Neural cell (in vitro differentiated cells): ENCODE measurements at regions not wholly inside any gene's neighbourhood (a gene's known extent, or its start where the extent isn't known, plus 50 kb on each side); places are given as distances from the start of the nearest gene placed in this dataset.

Source experiments
- H2AFZ ChIP-seq: fragments of 200-600, 300-800 bp; sonication (generic), shearing (Covaris generic); 2 replicates; pipeline ENCODE4 v1.6.0; 2014; ENCODE audit warnings: low read depth, mild to moderate bottlenecking, antibody characterized with exemption, low read length, moderate library complexity
- H3F3A ChIP-seq: fragments of 200-600 bp; shearing (Covaris generic); 2 replicates; pipeline ENCODE4 v1.6.1; 2016; ENCODE audit warnings: mild to moderate bottlenecking, moderate library complexity, mixed read lengths, antibody characterized with exemption, low read length; ENCODE audit not compliant: insufficient read depth, poor library complexity, severe bottlenecking
- H3K27ac ChIP-seq: fragments of 200-600, 300-800 bp; sonication (generic), shearing (Covaris generic); 2 replicates; pipeline ENCODE4 v1.5.1; 2014; ENCODE audit warnings: mild to moderate bottlenecking, low read length, moderate library complexity
- H3K27me3 ChIP-seq: fragments of 300-800, 200-600 bp; sonication (generic), shearing (Covaris generic); 2 replicates; pipeline ENCODE4 v1.6.0; 2014; ENCODE audit warnings: mild to moderate bottlenecking, low read depth, low read length, moderate library complexity; ENCODE audit not compliant: insufficient read depth
- H3K36me3 ChIP-seq: fragments of 300-800, 200-600 bp; sonication (generic), shearing (Covaris generic); 2 replicates; pipeline ENCODE4 v1.5.1; 2014; ENCODE audit warnings: mild to moderate bottlenecking, antibody characterized with exemption, low read length, moderate library complexity; ENCODE audit not compliant: insufficient read depth
- H3K4me2 ChIP-seq: fragments of 300-800, 200-600 bp; sonication (generic), shearing (Covaris generic); 2 replicates; pipeline ENCODE4 v1.6.0; 2014; ENCODE audit warnings: mild to moderate bottlenecking, low read length
- H3K4me3 ChIP-seq: fragments of 300-800, 200-600 bp; sonication (generic), shearing (Covaris generic); 2 replicates; pipeline ENCODE4 v1.5.1; 2014; ENCODE audit warnings: mild to moderate bottlenecking, low read length, moderate library complexity
- H3K79me2 ChIP-seq: fragments of 200-600 bp; shearing (Covaris generic); replicated peaks from 2 replicates; pipeline ENCODE4 v1.6.0; 2014; ENCODE audit warnings: mild to moderate bottlenecking, low read length, moderate library complexity; ENCODE audit not compliant: insufficient read depth
- H3K9ac ChIP-seq: fragments of 300-800, 200-600 bp; sonication (generic), shearing (Covaris generic); 2 replicates; pipeline ENCODE4 v1.6.1; 2016; ENCODE audit warnings: mild to moderate bottlenecking, low read length, mixed read lengths
- H3K9me2 ChIP-seq: fragments of 200-600 bp; shearing (Covaris generic); 2 replicates; pipeline ENCODE4 v1.6.1; 2016; ENCODE audit warnings: mild to moderate bottlenecking, low read length, mixed read lengths; ENCODE audit not compliant: insufficient read depth
- H3K9me3 ChIP-seq: fragments of 200-600, 300-800 bp; sonication (generic), shearing (Covaris generic); 2 replicates; pipeline ENCODE4 v1.6.1; 2016; ENCODE audit warnings: mild to moderate bottlenecking, mixed run types, low read length, moderate library complexity, mixed read lengths
- H4K20me1 ChIP-seq: fragments of 200-600 bp; shearing (Covaris generic); 2 replicates; pipeline ENCODE4 v1.6.1; 2016; ENCODE audit warnings: mild to moderate bottlenecking, mixed run types; ENCODE audit not compliant: insufficient read depth
- CTCF ChIP-seq: fragments of 450-650 bp; IDR thresholded peaks from 2 replicates; pipeline ENCODE4 v1.5.1; 2014; ENCODE audit warnings: antibody characterized with exemption, mild to moderate bottlenecking, moderate library complexity; ENCODE audit not compliant: poor library complexity, severe bottlenecking
- EP300 ChIP-seq: fragments of 450-650 bp; conservative IDR thresholded peaks from 2 replicates; pipeline ENCODE4 v1.6.1; 2014; ENCODE audit warnings: antibody characterized with exemption, mild to moderate bottlenecking, moderate library complexity; ENCODE audit not compliant: poor library complexity, severe bottlenecking
- EZH2 ChIP-seq: fragments of 200-600, 300-800 bp; shearing (Covaris generic), sonication (generic); IDR thresholded peaks from 2 replicates; pipeline ENCODE4 v1.6.1; 2014; ENCODE audit warnings: antibody characterized with exemption, low read length, borderline replicate concordance, mild to moderate bottlenecking; ENCODE audit not compliant: insufficient read depth, poor library complexity, severe bottlenecking
- MXI1 ChIP-seq: fragments of 450-650 bp; conservative IDR thresholded peaks from 2 replicates; pipeline ENCODE4 v1.6.1; 2014; ENCODE audit warnings: antibody characterized with exemption, mild to moderate bottlenecking; ENCODE audit not compliant: poor library complexity, severe bottlenecking
- POLR2AphosphoS5 ChIP-seq: IDR thresholded peaks from 2 replicates; pipeline ENCODE4 v1.6.1; 2012
- RAD21 ChIP-seq: fragments of 450-650 bp; conservative IDR thresholded peaks from 2 replicates; pipeline ENCODE4 v1.6.1; 2014; ENCODE audit warnings: antibody characterized with exemption, mild to moderate bottlenecking, moderate library complexity
- REST ChIP-seq: IDR thresholded peaks from 2 replicates; pipeline ENCODE4 v1.6.1; 2012; ENCODE audit warnings: borderline replicate concordance
- SMC3 ChIP-seq: fragments of 450-650 bp; conservative IDR thresholded peaks from 2 replicates; pipeline ENCODE4 v1.6.1; 2014; ENCODE audit warnings: antibody characterized with exemption, mild to moderate bottlenecking, moderate library complexity; ENCODE audit not compliant: poor library complexity
- TAF1 ChIP-seq: IDR thresholded peaks from 2 replicates; pipeline ENCODE4 v1.6.1; 2012; ENCODE audit warnings: low read depth

- no peak overlapping the region for H3K4me3 ChIP-seq
- H4K20me1 ChIP-seq, result no peaks in the 10 kb centered on the region
- no peaks in the 10 kb centered on the region for H3K27me3 ChIP-seq
- H3K4me2 ChIP-seq, result no peak overlapping the region
- TF ChIP-seq CTCF, result peak; percentile 85
- no peak for TF ChIP-seq POLR2AphosphoS5
- TF ChIP-seq RAD21, result peak; percentile 86
- peak; percentile 90 for TF ChIP-seq SMC3
- no peak for TF ChIP-seq REST
- no peak for TF ChIP-seq EZH2
- TF ChIP-seq EP300, result no peak
- no peak for TF ChIP-seq MXI1
- no peak for TF ChIP-seq TAF1
- no peaks in the 10 kb centered on the region for H3K9me2 ChIP-seq
- H3K9ac ChIP-seq, result no peak overlapping the region
- no peaks in the 10 kb centered on the region for H3K36me3 ChIP-seq
- no peak overlapping the region for H2AFZ ChIP-seq
- H3K27ac ChIP-seq, result no peak overlapping the region
- no peaks in the 10 kb centered on the region for H3K79me2 ChIP-seq
- H3F3A ChIP-seq, result no peaks in the 10 kb centered on the region
- H3K9me3 ChIP-seq, result no peaks in the 10 kb centered on the region
Measured at GRCh38 chr7:31443457-31443856, 70.4 kb upstream of the ITPRID1 start.

- Histone ChIP-seq H3F3A (no peaks in the 10 kb centered on the region), H3K9me2 (no peaks in the 10 kb centered on the region), H3K9me3 (no peaks in the 10 kb centered on the region), H3K4me3 (no peak overlapping the region), H3K27ac (no peak overlapping the region), H4K20me1 (no peaks in the 10 kb centered on the region), H3K79me2 (no peaks in the 10 kb centered on the region), H3K27me3 (no peaks in the 10 kb centered on the region), H2AFZ (no peak overlapping the region), H3K36me3 (no peaks in the 10 kb centered on the region), H3K4me2 (no peak overlapping the region), H3K9ac (no peak overlapping the region)
- TF ChIP-seq EZH2, result no peak
- no peak for TF ChIP-seq MXI1
- TF ChIP-seq SMC3, result no peak
- TF ChIP-seq CTCF, result no peak
- TF ChIP-seq TAF1, result no peak
- no peak for TF ChIP-seq EP300
- no peak for TF ChIP-seq RAD21
Measured at GRCh38 chr7:31444196-31444595, 69.7 kb upstream of the ITPRID1 start.
